ENCODE measurements at regions not wholly inside any gene's neighbourhood (a gene's known extent, or its start where the extent isn't known, plus 50 kb on each side); places are given as distances from the start of the nearest gene placed in this dataset.

- no TSS peak for BruUV-seq (replicated peaks)
- Histone ChIP-seq H3K4me1 (ENCODE audit: control insufficient read depth, insufficient read depth, low read length) (peaks cover 18% of the 10 kb centered on the region), H3K9me3 (replicated peaks; ENCODE audit: control insufficient read depth, insufficient read depth, low read length) (no peaks in the 10 kb centered on the region), H3K36me3 (ENCODE audit: control insufficient read depth in 2 of 2, insufficient read depth in 2 of 2, low read length in 1 of 2) (no peaks in the 10 kb centered on the region), H3K79me2 (ENCODE audit: control insufficient read depth, insufficient read depth, low read length) (no peaks in the 10 kb centered on the region), H3K4me2 (ENCODE audit: control insufficient read depth, insufficient read depth) (no peak overlapping the region), H3K27ac (ENCODE audit: control insufficient read depth, insufficient read depth) (no peak overlapping the region), H4K20me1 (ENCODE audit: control insufficient read depth, insufficient read depth) (no peaks in the 10 kb centered on the region), H3K9ac (ENCODE audit: control insufficient read depth, insufficient read depth, low read length) (no peak overlapping the region), H2AFZ (ENCODE audit: control insufficient read depth, low read depth, low read length) (no peak overlapping the region), H3K27me3 (replicated peaks in 1 of 2; ENCODE audit: control insufficient read depth in 2 of 2, insufficient read depth in 2 of 2, low read length in 1 of 2) (no peaks in the 10 kb centered on the region), H3K4me3 (no peak overlapping the region)
- ChIA-PET CTCF (no interaction called here), RAD21 (ENCODE audit: unreplicated experiment) (interaction anchor here (1.3 kb wide), 1 partner anchor 52 kb away, joined by 5 read pairs; no protein-coding TSS in a partner anchor), SMC1A (ENCODE audit: uncharacterized antibody, unreplicated experiment) (interaction anchor here (0.9 kb wide), 2 partner anchors 8 to 55 kb away, joined by 3 read pairs; no protein-coding TSS in a partner anchor), POLR2A (no interaction called here)
- intact Hi-C loops (cut with micrococcal nuclease; ENCODE audit: unreplicated experiment): no loop called here
- FAIRE-seq (no peak), DNase-seq (ENCODE audit: low read depth, low spot score) (no peak), ATAC-seq (no peak)
- WGBS (ENCODE audit: insufficient coverage, insufficient replicate concordance, low lambda C conversion rate, missing lambda C conversion rate): 93% methylated on average over 5 of the region's 5 CpGs
- in situ Hi-C loops (cut with MboI): no loop called here
- TF ChIP-seq HSF1 (IDR thresholded peaks at IDR 0.05; ENCODE audit: low read depth, low read length) (no peak), BACH1 (IDR thresholded peaks at IDR 0.05; ENCODE audit: borderline replicate concordance) (no peak)
These were observed 75.9 kb downstream of the OAT start for GRCh38 chr10:124342821-124343170.

GRCh38 chr10:124342136-124342820 is 76.4 kb downstream of the OAT start:
- DNase-seq (ENCODE audit: low read depth, low spot score) (no peak), FAIRE-seq (no peak), ATAC-seq (no peak)
- CTCF ChIA-PET: no interaction called here
- Histone ChIP-seq H3K4me1 (ENCODE audit: control insufficient read depth, insufficient read depth, low read length) (peaks cover 18% of the 10 kb centered on the region), H3K9ac (ENCODE audit: control insufficient read depth, insufficient read depth, low read length) (no peak overlapping the region), H3K9me3 (replicated peaks; ENCODE audit: control insufficient read depth, insufficient read depth, low read length) (no peaks in the 10 kb centered on the region), H3K79me2 (ENCODE audit: control insufficient read depth, insufficient read depth, low read length) (no peaks in the 10 kb centered on the region), H4K20me1 (ENCODE audit: control insufficient read depth, insufficient read depth) (no peaks in the 10 kb centered on the region), H3K27ac (ENCODE audit: control insufficient read depth, insufficient read depth) (no peak overlapping the region), H2AFZ (ENCODE audit: control insufficient read depth, low read depth, low read length) (no peak overlapping the region), H3K4me2 (ENCODE audit: control insufficient read depth, insufficient read depth) (no peak overlapping the region), H3K36me3 (ENCODE audit: control insufficient read depth in 2 of 2, insufficient read depth in 2 of 2, low read length in 1 of 2) (no peaks in the 10 kb centered on the region), H3K27me3 (replicated peaks in 1 of 2; ENCODE audit: control insufficient read depth in 2 of 2, insufficient read depth in 2 of 2, low read length in 1 of 2) (no peaks in the 10 kb centered on the region), H3K4me3 (no peak overlapping the region)
- BruUV-seq (replicated peaks): no TSS peak
- in situ Hi-C loops (cut with MboI) (no loop called here), intact Hi-C loops (cut with micrococcal nuclease; ENCODE audit: unreplicated experiment) (no loop called here)
- POLR2A ChIA-PET: no interaction called here
- TF ChIP-seq YBX1 (IDR thresholded peaks at IDR 0.05) (no peak), SUPT20H (IDR thresholded peaks at IDR 0.05; ENCODE audit: borderline replicate concordance, control insufficient read depth, low read depth, low read length) (no peak), MAX (IDR thresholded peaks at IDR 0.05; ENCODE audit: low read depth, low read length) (no peak), ZNF384 (IDR thresholded peaks at IDR 0.05; ENCODE audit: borderline replicate concordance, low read depth, low read length) (no peak), NKRF (conservative IDR thresholded peaks at IDR 0.05) (no peak), IKZF1 (conservative IDR thresholded peaks at IDR 0.05) (no peak), ZZZ3 (IDR thresholded peaks at IDR 0.05; ENCODE audit: control insufficient read depth, insufficient read length, low read depth) (no peak)
- SMC1A ChIA-PET (ENCODE audit: uncharacterized antibody, unreplicated experiment): no interaction called here
- RAD21 ChIA-PET (ENCODE audit: unreplicated experiment): interaction anchor here (1.3 kb wide), 1 partner anchor 52 kb away, joined by 5 read pairs; no protein-coding TSS in a partner anchor
- 86% methylated on average over 14 of the region's 15 CpGs for WGBS (ENCODE audit: insufficient coverage, insufficient replicate concordance, low lambda C conversion rate, missing lambda C conversion rate)

All from GM12878 (cell line).